CD4-positive, alpha-beta memory T cell (primary cell): ENCODE measurements at regions not wholly inside any gene's neighbourhood (a gene's known extent, or its start where the extent isn't known, plus 50 kb on each side); places are given as distances from the start of the nearest gene placed in this dataset.

ENCODE experiments used
- CTCF ChIA-PET: fragments of 350-600 bp; sonication (Branson Sonifier 250); formaldehyde crosslinking; loops from one replicate; lab custom pipeline; 2021; ENCODE audit warnings: inconsistent platforms; ENCODE audit not compliant: partially characterized antibody; lab: Charles Lee
- POLR2A ChIA-PET: fragments of 350-600 bp; sonication (Branson Sonifier 250); formaldehyde crosslinking; loops from one replicate; lab custom pipeline; 2021; ENCODE audit not compliant: partially characterized antibody; lab: Charles Lee
- DNase-seq, 5 donors: peaks; one replicate each; pipeline versions ENCODE4 v3.0.0 to v3.0.0-alpha.2; 2020 to 2022; ENCODE audit warnings: mixed read lengths in 1 of 5
- H3K27ac ChIP-seq: one replicate; pipeline ENCODE4 v1.7.0; 2013; ENCODE audit warnings: low read depth, low read length
- H3K27me3 ChIP-seq: 2 replicates; pipeline ENCODE4 v1.7.0; 2013; ENCODE audit warnings: mild to moderate bottlenecking, low read length, moderate library complexity; ENCODE audit not compliant: insufficient read depth
- H3K36me3 ChIP-seq: 2 replicates; pipeline ENCODE4 v1.7.0; 2013; ENCODE audit warnings: mild to moderate bottlenecking, low read length, moderate library complexity; ENCODE audit not compliant: insufficient read depth
- H3K4me1 ChIP-seq: 2 replicates; pipeline ENCODE4 v1.7.0; 2013; ENCODE audit warnings: mild to moderate bottlenecking, low read length, moderate library complexity; ENCODE audit not compliant: insufficient read depth
- H3K4me3 ChIP-seq, 2 donors: one replicate each; pipeline ENCODE4 v1.7.0; 2013; ENCODE audit warnings: low read length in 2 of 2, mild to moderate bottlenecking in 1 of 2
- H3K9me3 ChIP-seq, 2 donors: one replicate each; pipeline ENCODE4 v1.7.0; 2013; ENCODE audit warnings: low read length in 2 of 2, control low read depth in 1 of 2; ENCODE audit not compliant: control insufficient read depth in 1 of 2
- H3K27ac Mint-ChIP-seq, 7 donors: one replicate each; pipeline ENCODE4 v1.8.0; 2020 to 2021; ENCODE audit warnings: mixed read lengths in 7 of 7, mild to moderate bottlenecking in 6 of 7, inconsistent platforms in 3 of 7, moderate library complexity in 3 of 7
- H3K27me3 Mint-ChIP-seq, 2 donors: one replicate each; pipeline ENCODE4 v1.8.0; 2020 to 2021; ENCODE audit warnings: mixed read lengths in 2 of 2
- H3K36me3 Mint-ChIP-seq, 2 donors: one replicate each; pipeline ENCODE4 v1.8.0; 2020 to 2021; ENCODE audit warnings: mixed read lengths in 2 of 2, inconsistent platforms in 1 of 2, mild to moderate bottlenecking in 1 of 2
- H3K4me1 Mint-ChIP-seq, 4 donors: one replicate each; pipeline ENCODE4 v1.8.0; 2020 to 2021; ENCODE audit warnings: mixed read lengths in 4 of 4, mild to moderate bottlenecking in 1 of 4
- H3K4me3 Mint-ChIP-seq, 8 donors: one replicate each; pipeline ENCODE4 v1.8.0; 2020 to 2021; ENCODE audit warnings: mixed read lengths in 8 of 8, mild to moderate bottlenecking in 7 of 8, moderate library complexity in 6 of 8, inconsistent platforms in 3 of 8
- H3K9me3 Mint-ChIP-seq, 8 donors: one replicate each; pipeline ENCODE4 v1.8.0; 2020 to 2021; ENCODE audit warnings: mixed read lengths in 8 of 8, mild to moderate bottlenecking in 5 of 8, inconsistent platforms in 3 of 8, moderate library complexity in 1 of 8
- intact Hi-C: fragments of 100-400 bp; cut with micrococcal nuclease; formaldehyde crosslinking; loops from one replicate; pipeline ENCODE4 v1.15.1; 2023

DNA sequence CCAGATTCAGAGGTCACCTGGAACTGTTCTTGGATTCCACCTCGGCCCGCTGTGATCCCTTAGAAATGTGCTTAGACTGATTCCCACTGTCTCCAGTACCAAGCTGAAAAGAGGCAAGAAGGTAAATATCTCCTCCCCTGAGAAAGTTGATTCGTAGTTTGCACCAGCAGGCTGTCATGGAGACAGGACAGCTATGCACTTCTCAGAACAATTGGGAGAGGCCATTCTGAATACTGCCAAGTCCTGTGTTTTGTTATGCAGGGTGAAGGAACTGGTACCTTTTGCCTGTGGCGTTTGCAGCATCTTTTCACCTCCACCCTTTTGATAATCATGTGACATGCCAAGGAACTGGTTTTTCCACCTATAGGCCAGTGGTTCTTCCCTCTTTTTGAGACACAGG, 58.2 kb upstream of the RNGTT start:
- intact Hi-C loops: no loop called here
- ChIA-PET CTCF (no interaction called here), POLR2A (no interaction called here)
- H3K27me3 Mint-ChIP-seq: peaks cover 0 to 4% of the 10 kb centered on the region in 2 donors
- Histone ChIP-seq H3K27ac (no peak overlapping the region), H3K9me3 (no peaks in the 10 kb centered on the region), H3K4me3 (no peak overlapping the region), H3K4me1 (no peaks in the 10 kb centered on the region), H3K27me3 (no peaks in the 10 kb centered on the region), H3K36me3 (no peaks in the 10 kb centered on the region)
- H3K4me3 Mint-ChIP-seq: no peak overlapping the region
- H3K4me1 Mint-ChIP-seq: no peaks in the 10 kb centered on the region
- no peak for DNase-seq
- no peak overlapping the region for H3K27ac Mint-ChIP-seq
- no peaks in the 10 kb centered on the region for H3K36me3 Mint-ChIP-seq
- H3K9me3 Mint-ChIP-seq: peaks cover 0 to 7% (median 4%) of the 10 kb centered on the region in 8 donors

DNA sequence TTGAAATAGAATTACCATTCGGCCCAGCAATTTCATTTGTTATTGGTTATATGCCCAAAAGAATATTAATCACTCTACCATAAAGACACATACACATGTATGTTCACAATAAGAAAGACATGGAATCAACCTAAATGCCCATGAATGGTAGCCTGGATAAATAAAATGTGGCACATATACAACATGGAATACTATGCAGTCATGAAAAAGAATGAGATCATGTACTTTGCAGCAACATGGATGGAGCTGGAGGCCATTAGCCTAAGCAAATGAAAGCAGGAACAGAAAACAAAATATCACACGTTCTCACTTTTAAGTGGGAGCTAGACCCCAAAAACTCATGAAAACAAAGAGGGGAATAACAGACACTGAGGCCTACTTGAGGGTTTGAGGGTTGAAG, 52.6 kb upstream of the RNGTT start:
- ChIA-PET CTCF (no interaction called here), POLR2A (no interaction called here)
- H3K4me1 ChIP-seq: no peaks in the 10 kb centered on the region
- no peak overlapping the region for H3K4me3 ChIP-seq
- intact Hi-C loops: no loop called here
- no peak for DNase-seq
- Mint-ChIP-seq H3K4me3 (no peak overlapping the region), H3K4me1 (no peaks in the 10 kb centered on the region), H3K27me3 (no peaks in the 10 kb centered on the region), H3K27ac (no peak overlapping the region), H3K9me3 (peaks cover 0 to 15% (median 6%) of the 10 kb centered on the region in 8 donors), H3K36me3 (no peaks in the 10 kb centered on the region)
- H3K27me3 ChIP-seq: no peaks in the 10 kb centered on the region
- no peaks in the 10 kb centered on the region for H3K36me3 ChIP-seq
- no peak overlapping the region for H3K27ac ChIP-seq
- no peaks in the 10 kb centered on the region for H3K9me3 ChIP-seq

DNA sequence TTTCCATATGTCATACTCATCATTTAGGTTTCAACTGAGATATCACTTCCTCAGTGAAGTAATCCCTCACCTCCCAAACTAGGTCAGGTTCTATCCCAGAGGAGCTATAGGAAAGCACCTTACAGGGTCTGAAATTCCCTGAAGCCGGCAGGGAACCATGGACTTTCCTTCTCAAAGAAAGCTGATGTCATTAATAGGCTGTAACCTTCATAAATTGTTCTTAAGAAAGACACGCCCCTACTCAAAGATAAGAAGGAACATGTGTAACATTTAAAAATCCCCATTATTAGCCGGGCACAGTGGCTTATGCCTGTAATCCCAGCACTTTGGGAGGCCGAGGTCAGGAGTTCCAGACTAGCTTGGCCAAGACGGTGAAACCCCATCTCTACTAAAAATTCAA, 50.0 kb upstream of the RNGTT start:
- Histone ChIP-seq H3K4me1 (no peaks in the 10 kb centered on the region), H3K36me3 (no peaks in the 10 kb centered on the region), H3K27ac (no peak overlapping the region), H3K4me3 (no peak overlapping the region), H3K9me3 (no peaks in the 10 kb centered on the region), H3K27me3 (no peaks in the 10 kb centered on the region)
- ChIA-PET POLR2A (no interaction called here), CTCF (no interaction called here)
- Mint-ChIP-seq H3K36me3 (no peaks in the 10 kb centered on the region), H3K9me3 (peaks cover 0 to 15% (median 6%) of the 10 kb centered on the region in 8 donors), H3K27me3 (no peaks in the 10 kb centered on the region), H3K27ac (no peak overlapping the region), H3K4me1 (peaks cover 0 to 2% (median under 1%) of the 10 kb centered on the region in 4 donors), H3K4me3 (no peak overlapping the region)
- intact Hi-C loops: no loop called here
- DNase-seq: no peak
